GM12878 (cell line): ENCODE measurements at regions not wholly inside any gene's neighbourhood (a gene's known extent, or its start where the extent isn't known, plus 50 kb on each side); places are given as distances from the start of the nearest gene placed in this dataset.

Source experiments
- ATAC-seq: fragments of 200-7000 bp; cut with Tn5 transposase; 3 replicates; pipeline ENCODE4 v1.9.1; 2020; ENCODE audit warnings: mild to moderate bottlenecking, moderate library complexity
- BruUV-seq: library from RNA; stranded (reverse); fragments of 400-500 nt; replicated peaks from 2 replicates; lab custom pipeline; 2021; lab: Mats Ljungman, UMichigan
- CTCF ChIA-PET: fragments of 300-600 bp; sonication (Branson Sonifier 250); formaldehyde crosslinking; extraction: SDS; loops from one replicate; lab custom pipeline; 2021; ENCODE audit warnings: inconsistent platforms; lab: Yijun Ruan, JAX
- POLR2A ChIA-PET: fragments of 350-600 bp; formaldehyde crosslinking; extraction: SDS; loops from one replicate; lab custom pipeline; 2021; ENCODE audit warnings: inconsistent platforms; lab: Charles Lee
- RAD21 ChIA-PET: fragments of 300-600 bp; sonication (Branson Sonifier 250); formaldehyde crosslinking; loops from one replicate; lab custom pipeline; 2023; ENCODE audit warnings: antibody characterized with exemption; ENCODE audit not compliant: unreplicated experiment; lab: Charles Lee
- SMC1A ChIA-PET: fragments of 300-600 bp; sonication (Branson Sonifier 250); formaldehyde crosslinking; loops from one replicate; lab custom pipeline; 2023; ENCODE audit not compliant: unreplicated experiment, uncharacterized antibody; lab: Charles Lee
- DNase-seq: peaks from one replicate; pipeline ENCODE4 v3.0.0-alpha.2; 2011; ENCODE audit warnings: low read depth, low spot score
- FAIRE-seq: peaks from 3 replicates; lab custom pipeline; 2011; peaks lifted over from hg19 to GRCh38; lab: Jason Lieb, UNC
- H2AFZ ChIP-seq: 2 replicates; pipeline ENCODE4 v1.6.0; 2011; ENCODE audit warnings: low read depth, low read length, control low read depth; ENCODE audit not compliant: control insufficient read depth
- H3K27ac ChIP-seq: 2 replicates; pipeline ENCODE4 v1.5.1; 2011; ENCODE audit warnings: control low read depth; ENCODE audit not compliant: control insufficient read depth, insufficient read depth
- H3K27me3 ChIP-seq, 2 experiments: replicated peaks in 1 of 2; 2 replicates each; pipeline versions ENCODE4 v1.6.0 to v1.6.1; 2011; ENCODE audit warnings: low read length in 1 of 2; ENCODE audit not compliant: control insufficient read depth in 2 of 2, insufficient read depth in 2 of 2
- H3K36me3 ChIP-seq, 2 experiments: 2 replicates each; pipeline ENCODE4 v1.5.1; 2011; ENCODE audit warnings: low read length in 1 of 2; ENCODE audit not compliant: control insufficient read depth in 2 of 2, insufficient read depth in 2 of 2
- H3K4me1 ChIP-seq: 2 replicates; pipeline ENCODE4 v1.6.1; 2011; ENCODE audit warnings: mild to moderate bottlenecking, low read length, moderate library complexity, mixed read lengths; ENCODE audit not compliant: control insufficient read depth, insufficient read depth
- H3K4me2 ChIP-seq: 2 replicates; pipeline ENCODE4 v1.6.0; 2011; ENCODE audit warnings: control low read depth; ENCODE audit not compliant: control insufficient read depth, insufficient read depth
- H3K4me3 ChIP-seq: fragments of 200-600 bp; sonication (generic); 2 replicates; pipeline ENCODE4 v1.5.1; 2016
- H3K79me2 ChIP-seq: 2 replicates; pipeline ENCODE4 v1.6.0; 2011; ENCODE audit warnings: low read length; ENCODE audit not compliant: control insufficient read depth, insufficient read depth
- H3K9ac ChIP-seq: 2 replicates; pipeline ENCODE4 v1.8.0; 2011; ENCODE audit warnings: low read length, control low read depth, mixed read lengths; ENCODE audit not compliant: control insufficient read depth, insufficient read depth
- H3K9me3 ChIP-seq: replicated peaks from 3 replicates; pipeline ENCODE4 v1.5.1; 2011; ENCODE audit warnings: mild to moderate bottlenecking, low read length; ENCODE audit not compliant: control insufficient read depth, insufficient read depth
- H4K20me1 ChIP-seq: 2 replicates; pipeline ENCODE4 v1.6.0; 2011; ENCODE audit not compliant: control insufficient read depth, insufficient read depth
- BACH1 ChIP-seq: fragments of 450-650 bp; IDR thresholded peaks from 2 replicates; pipeline ENCODE4 v1.6.1; 2017; ENCODE audit warnings: mild to moderate bottlenecking, borderline replicate concordance
- CBX3 ChIP-seq: fragments of 200-600 bp; sonication (generic); IDR thresholded peaks from 2 replicates; pipeline ENCODE4 v1.6.1; 2016; ENCODE audit warnings: low read depth, borderline replicate concordance
- CBX5 ChIP-seq: sonication (generic); IDR thresholded peaks from 2 replicates; pipeline ENCODE4 v1.6.1; 2016; ENCODE audit warnings: low read depth, moderate library complexity, mild to moderate bottlenecking, inconsistent platforms
- CREB1 ChIP-seq: IDR thresholded peaks from 2 replicates; pipeline ENCODE4 v1.6.1; 2012; ENCODE audit warnings: low read depth, mild to moderate bottlenecking, inconsistent platforms
- KLF5 ChIP-seq: fragments of 450-650 bp; IDR thresholded peaks from 2 replicates; pipeline ENCODE4 v1.6.1; 2014; ENCODE audit warnings: mild to moderate bottlenecking; ENCODE audit not compliant: partially characterized antibody
- LARP7 ChIP-seq: fragments of 450-650 bp; IDR thresholded peaks from 2 replicates; pipeline ENCODE4 v1.6.1; 2017; ENCODE audit warnings: mild to moderate bottlenecking
- MEF2B ChIP-seq: fragments of 450-650 bp; IDR thresholded peaks from 2 replicates; pipeline ENCODE4 v1.6.1; 2018; ENCODE audit warnings: mild to moderate bottlenecking, moderate library complexity; ENCODE audit not compliant: partially characterized antibody, poor library complexity, severe bottlenecking
- MYC ChIP-seq: IDR thresholded peaks from 2 replicates; pipeline ENCODE4 v1.6.1; 2011; ENCODE audit warnings: mild to moderate bottlenecking, low read length, moderate library complexity, inconsistent platforms; ENCODE audit not compliant: insufficient read depth, insufficient replicate concordance, insufficient read length, severe bottlenecking
- ZZZ3 ChIP-seq: IDR thresholded peaks from 2 replicates; pipeline ENCODE4 v1.6.1; 2011; ENCODE audit warnings: low read depth; ENCODE audit not compliant: control insufficient read depth, insufficient read length
- in situ Hi-C: fragments of 300-500 bp; cut with MboI; formaldehyde crosslinking; loops from 9 replicates; pipeline ENCODE4 v1.14.3; 2018; ENCODE audit warnings: mixed read lengths
- intact Hi-C: fragments of 100-400 bp; cut with micrococcal nuclease; formaldehyde crosslinking; loops from one replicate; pipeline ENCODE4 v1.14.2; 2022; ENCODE audit not compliant: unreplicated experiment
- TF ChIP-seq, protein P1 (sequence below): fragments of 450-650 bp; conservative IDR thresholded peaks from 2 replicates; pipeline ENCODE4 v1.6.1; 2017; ENCODE audit warnings: mild to moderate bottlenecking, moderate library complexity
- TF ChIP-seq, protein P2 (sequence below): fragments of 450-650 bp; IDR thresholded peaks from 2 replicates; pipeline ENCODE4 v1.6.1; 2016; ENCODE audit warnings: mild to moderate bottlenecking
- TF ChIP-seq, protein P3 (sequence below): fragments of 450-650 bp; IDR thresholded peaks from 2 replicates; pipeline ENCODE4 v1.6.1; 2017; ENCODE audit warnings: mild to moderate bottlenecking, moderate library complexity
- TF ChIP-seq, protein P4 (sequence below): IDR thresholded peaks from 2 replicates; pipeline ENCODE4 v1.6.1; 2012; ENCODE audit warnings: low read depth, low read length, improper control_type of control experiment

DNA sequence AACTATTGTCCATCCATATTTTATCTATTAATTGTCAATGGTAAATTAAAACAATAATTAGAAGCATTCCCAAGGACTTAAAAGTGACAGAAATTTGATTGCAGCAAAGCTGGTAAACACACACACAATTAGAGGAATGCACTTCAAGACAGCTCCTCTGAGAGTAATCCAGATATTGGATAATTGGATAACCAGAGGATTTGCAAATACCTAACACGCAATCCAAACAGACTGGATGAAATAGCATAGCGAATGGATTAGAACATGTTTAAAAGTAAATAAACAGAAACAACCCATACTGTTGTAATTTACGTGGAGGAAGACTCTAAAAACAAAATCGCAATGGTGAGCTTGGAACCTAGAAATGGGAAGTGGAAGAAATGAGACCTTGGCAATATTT, 239.8 kb downstream of the METTL4 start (continued):
- no peak for TF ChIP-seq CREB1
- TF ChIP-seq, protein P1, sequence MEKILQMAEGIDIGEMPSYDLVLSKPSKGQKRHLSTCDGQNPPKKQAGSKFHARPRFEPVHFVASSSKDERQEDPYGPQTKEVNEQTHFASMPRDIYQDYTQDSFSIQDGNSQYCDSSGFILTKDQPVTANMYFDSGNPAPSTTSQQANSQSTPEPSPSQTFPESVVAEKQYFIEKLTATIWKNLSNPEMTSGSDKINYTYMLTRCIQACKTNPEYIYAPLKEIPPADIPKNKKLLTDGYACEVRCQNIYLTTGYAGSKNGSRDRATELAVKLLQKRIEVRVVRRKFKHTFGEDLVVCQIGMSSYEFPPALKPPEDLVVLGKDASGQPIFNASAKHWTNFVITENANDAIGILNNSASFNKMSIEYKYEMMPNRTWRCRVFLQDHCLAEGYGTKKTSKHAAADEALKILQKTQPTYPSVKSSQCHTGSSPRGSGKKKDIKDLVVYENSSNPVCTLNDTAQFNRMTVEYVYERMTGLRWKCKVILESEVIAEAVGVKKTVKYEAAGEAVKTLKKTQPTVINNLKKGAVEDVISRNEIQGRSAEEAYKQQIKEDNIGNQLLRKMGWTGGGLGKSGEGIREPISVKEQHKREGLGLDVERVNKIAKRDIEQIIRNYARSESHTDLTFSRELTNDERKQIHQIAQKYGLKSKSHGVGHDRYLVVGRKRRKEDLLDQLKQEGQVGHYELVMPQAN, result no peak

DNA sequence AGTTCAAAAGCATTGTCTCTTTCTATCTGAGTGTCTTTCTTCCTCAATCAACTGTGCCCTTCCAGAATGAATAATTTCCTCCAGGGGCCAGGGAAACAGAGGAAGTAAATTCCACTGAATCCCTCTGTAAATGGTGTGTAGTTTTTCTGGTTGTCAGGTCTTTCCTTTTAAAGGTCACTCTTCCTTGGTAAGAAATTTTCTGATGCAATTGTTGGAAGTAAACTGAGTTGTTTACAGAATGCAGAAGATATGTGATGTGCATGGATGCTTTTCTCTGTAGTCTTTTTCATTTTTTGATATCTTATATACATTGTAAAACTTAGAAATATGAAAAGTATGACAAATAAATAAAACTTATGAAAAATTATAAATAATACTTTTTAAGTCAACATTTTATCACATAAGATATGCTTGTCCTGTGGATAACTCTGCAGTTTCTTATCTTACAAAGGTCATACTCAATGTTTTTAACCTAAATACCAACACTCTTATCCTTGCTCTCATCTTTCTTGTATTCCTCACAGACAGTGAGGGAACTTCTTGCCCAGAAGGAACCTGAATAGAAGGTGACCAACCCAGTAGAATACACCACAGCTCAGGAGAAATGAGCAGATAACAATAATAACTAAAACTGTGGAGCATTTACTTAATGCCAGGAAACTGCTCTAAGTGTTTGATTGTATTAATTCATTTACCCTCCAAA, 234.5 kb downstream of the METTL4 start:
- no peaks in the 10 kb centered on the region for H3K27me3 ChIP-seq
- no peaks in the 10 kb centered on the region for H3K79me2 ChIP-seq
- ATAC-seq (no peak), FAIRE-seq (no peak), DNase-seq (no peak)
- no peak overlapping the region for H3K27ac ChIP-seq
- no peaks in the 10 kb centered on the region for H4K20me1 ChIP-seq
- ChIA-PET SMC1A (interaction anchor here (0.6 to 9.5 kb wide), 12 partner anchors 11 to 217 kb away, joined by 3 to 48 read pairs (median 4); no protein-coding TSS in a partner anchor), CTCF (interaction anchor here (1.0 to 10.3 kb wide), 14 partner anchors 11 to 233 kb away, joined by 3 to 74 read pairs (median 5); no protein-coding TSS in a partner anchor), RAD21 (interaction anchor here (1.0 to 4.4 kb wide), 4 partner anchors 10 to 206 kb away, joined by 3 to 32 read pairs (median 4); no protein-coding TSS in a partner anchor), POLR2A (no interaction called here)
- no peaks in the 10 kb centered on the region for H3K4me1 ChIP-seq
- H3K9me3 ChIP-seq, result no peaks in the 10 kb centered on the region
- no TSS peak for BruUV-seq
- no peak overlapping the region for H3K4me3 ChIP-seq
- in situ Hi-C loops, result no loop called here
- H3K4me2 ChIP-seq, result no peak overlapping the region
- intact Hi-C loops, result loop anchor here (1.0 to 10.0 kb wide), 3 partner anchors 135 to 232 kb away; no protein-coding TSS in a partner anchor
- no peak overlapping the region for H3K9ac ChIP-seq
- H3K36me3 ChIP-seq, result no peaks in the 10 kb centered on the region
- no peak overlapping the region for H2AFZ ChIP-seq
- TF ChIP-seq LARP7 (no peak), KLF5 (no peak), MEF2B (no peak), BACH1 (no peak), MYC (no peak), ZZZ3 (no peak), CBX3 (no peak), CBX5 (no peak)
- TF ChIP-seq, protein P2, sequence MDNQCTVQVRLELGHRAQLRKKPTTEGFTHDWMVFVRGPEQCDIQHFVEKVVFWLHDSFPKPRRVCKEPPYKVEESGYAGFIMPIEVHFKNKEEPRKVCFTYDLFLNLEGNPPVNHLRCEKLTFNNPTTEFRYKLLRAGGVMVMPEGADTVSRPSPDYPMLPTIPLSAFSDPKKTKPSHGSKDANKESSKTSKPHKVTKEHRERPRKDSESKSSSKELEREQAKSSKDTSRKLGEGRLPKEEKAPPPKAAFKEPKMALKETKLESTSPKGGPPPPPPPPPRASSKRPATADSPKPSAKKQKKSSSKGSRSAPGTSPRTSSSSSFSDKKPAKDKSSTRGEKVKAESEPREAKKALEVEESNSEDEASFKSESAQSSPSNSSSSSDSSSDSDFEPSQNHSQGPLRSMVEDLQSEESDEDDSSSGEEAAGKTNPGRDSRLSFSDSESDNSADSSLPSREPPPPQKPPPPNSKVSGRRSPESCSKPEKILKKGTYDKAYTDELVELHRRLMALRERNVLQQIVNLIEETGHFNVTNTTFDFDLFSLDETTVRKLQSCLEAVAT, result no peak
- TF ChIP-seq, protein P3, sequence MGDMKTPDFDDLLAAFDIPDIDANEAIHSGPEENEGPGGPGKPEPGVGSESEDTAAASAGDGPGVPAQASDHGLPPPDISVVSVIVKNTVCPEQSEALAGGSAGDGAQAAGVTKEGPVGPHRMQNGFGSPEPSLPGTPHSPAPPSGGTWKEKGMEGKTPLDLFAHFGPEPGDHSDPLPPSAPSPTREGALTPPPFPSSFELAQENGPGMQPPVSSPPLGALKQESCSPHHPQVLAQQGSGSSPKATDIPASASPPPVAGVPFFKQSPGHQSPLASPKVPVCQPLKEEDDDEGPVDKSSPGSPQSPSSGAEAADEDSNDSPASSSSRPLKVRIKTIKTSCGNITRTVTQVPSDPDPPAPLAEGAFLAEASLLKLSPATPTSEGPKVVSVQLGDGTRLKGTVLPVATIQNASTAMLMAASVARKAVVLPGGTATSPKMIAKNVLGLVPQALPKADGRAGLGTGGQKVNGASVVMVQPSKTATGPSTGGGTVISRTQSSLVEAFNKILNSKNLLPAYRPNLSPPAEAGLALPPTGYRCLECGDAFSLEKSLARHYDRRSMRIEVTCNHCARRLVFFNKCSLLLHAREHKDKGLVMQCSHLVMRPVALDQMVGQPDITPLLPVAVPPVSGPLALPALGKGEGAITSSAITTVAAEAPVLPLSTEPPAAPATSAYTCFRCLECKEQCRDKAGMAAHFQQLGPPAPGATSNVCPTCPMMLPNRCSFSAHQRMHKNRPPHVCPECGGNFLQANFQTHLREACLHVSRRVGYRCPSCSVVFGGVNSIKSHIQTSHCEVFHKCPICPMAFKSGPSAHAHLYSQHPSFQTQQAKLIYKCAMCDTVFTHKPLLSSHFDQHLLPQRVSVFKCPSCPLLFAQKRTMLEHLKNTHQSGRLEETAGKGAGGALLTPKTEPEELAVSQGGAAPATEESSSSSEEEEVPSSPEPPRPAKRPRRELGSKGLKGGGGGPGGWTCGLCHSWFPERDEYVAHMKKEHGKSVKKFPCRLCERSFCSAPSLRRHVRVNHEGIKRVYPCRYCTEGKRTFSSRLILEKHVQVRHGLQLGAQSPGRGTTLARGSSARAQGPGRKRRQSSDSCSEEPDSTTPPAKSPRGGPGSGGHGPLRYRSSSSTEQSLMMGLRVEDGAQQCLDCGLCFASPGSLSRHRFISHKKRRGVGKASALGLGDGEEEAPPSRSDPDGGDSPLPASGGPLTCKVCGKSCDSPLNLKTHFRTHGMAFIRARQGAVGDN, result no peak
- TF ChIP-seq, protein P4, sequence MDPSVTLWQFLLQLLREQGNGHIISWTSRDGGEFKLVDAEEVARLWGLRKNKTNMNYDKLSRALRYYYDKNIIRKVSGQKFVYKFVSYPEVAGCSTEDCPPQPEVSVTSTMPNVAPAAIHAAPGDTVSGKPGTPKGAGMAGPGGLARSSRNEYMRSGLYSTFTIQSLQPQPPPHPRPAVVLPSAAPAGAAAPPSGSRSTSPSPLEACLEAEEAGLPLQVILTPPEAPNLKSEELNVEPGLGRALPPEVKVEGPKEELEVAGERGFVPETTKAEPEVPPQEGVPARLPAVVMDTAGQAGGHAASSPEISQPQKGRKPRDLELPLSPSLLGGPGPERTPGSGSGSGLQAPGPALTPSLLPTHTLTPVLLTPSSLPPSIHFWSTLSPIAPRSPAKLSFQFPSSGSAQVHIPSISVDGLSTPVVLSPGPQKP, result no peak
